Activated B cell treated with CpG ODN at 0.5 μM for 24 hours (primary cell): ENCODE measurements at regions not wholly inside any gene's neighbourhood (a gene's known extent, or its start where the extent isn't known, plus 50 kb on each side); places are given as distances from the start of the nearest gene placed in this dataset.

Experiments used
- ATAC-seq: fragments of 200-7000 bp; cut with Tn5 transposase; one replicate; pipeline ENCODE4 v1.10.0; 2021; ENCODE audit warnings: low read depth, mild to moderate bottlenecking, moderate library complexity
- CTCF ChIA-PET: fragments of 350-600 bp; sonication (Branson Sonifier 250); formaldehyde crosslinking; loops from one replicate; lab custom pipeline; 2021; ENCODE audit warnings: antibody characterized with exemption; lab: Charles Lee
- POLR2A ChIA-PET: fragments of 350-600 bp; sonication (Branson Sonifier 250); formaldehyde crosslinking; loops from one replicate; lab custom pipeline; 2021; ENCODE audit warnings: antibody characterized with exemption; lab: Charles Lee
- DNase-seq: peaks from one replicate; pipeline ENCODE4 v3.0.0; 2022
- H3K27ac Mint-ChIP-seq: one replicate; pipeline ENCODE4 v1.8.0; 2020; ENCODE audit warnings: mixed read lengths
- H3K27me3 Mint-ChIP-seq: one replicate; pipeline ENCODE4 v1.8.0; 2021; ENCODE audit warnings: mixed read lengths
- H3K36me3 Mint-ChIP-seq: one replicate; pipeline ENCODE4 v1.8.0; 2021; ENCODE audit warnings: low read depth, mixed read lengths
- H3K4me1 Mint-ChIP-seq: one replicate; pipeline ENCODE4 v1.8.0; 2021; ENCODE audit warnings: mixed read lengths
- H3K4me3 Mint-ChIP-seq: one replicate; pipeline ENCODE4 v1.8.0; 2020; ENCODE audit warnings: mild to moderate bottlenecking, mixed read lengths
- H3K9me3 Mint-ChIP-seq: one replicate; pipeline ENCODE4 v1.8.0; 2020; ENCODE audit warnings: mixed read lengths
- intact Hi-C: fragments of 100-400 bp; cut with micrococcal nuclease; formaldehyde crosslinking; loops from one replicate; pipeline ENCODE4 v1.15.1; 2024
- TF ChIP-seq, protein P1 (sequence below): fragments of 200-600 bp; IDR thresholded peaks from one replicate; pipeline ENCODE4 v1.8.0; 2022; ENCODE audit warnings: antibody characterized with exemption, mild to moderate bottlenecking

GRCh38 chr17:51563961-51564360 lies 303.6 kb downstream of the UTP18 start:
- Mint-ChIP-seq H3K27me3 (peaks cover 10% of the 10 kb centered on the region), H3K36me3 (no peaks in the 10 kb centered on the region), H3K4me3 (no peak overlapping the region), H3K4me1 (no peaks in the 10 kb centered on the region), H3K27ac (no peak overlapping the region), H3K9me3 (no peaks in the 10 kb centered on the region)
- intact Hi-C loops: no loop called here
- ChIA-PET POLR2A (no interaction called here), CTCF (no interaction called here)
- DNase-seq: no peak
- ATAC-seq: no peak
- TF ChIP-seq, protein P1, sequence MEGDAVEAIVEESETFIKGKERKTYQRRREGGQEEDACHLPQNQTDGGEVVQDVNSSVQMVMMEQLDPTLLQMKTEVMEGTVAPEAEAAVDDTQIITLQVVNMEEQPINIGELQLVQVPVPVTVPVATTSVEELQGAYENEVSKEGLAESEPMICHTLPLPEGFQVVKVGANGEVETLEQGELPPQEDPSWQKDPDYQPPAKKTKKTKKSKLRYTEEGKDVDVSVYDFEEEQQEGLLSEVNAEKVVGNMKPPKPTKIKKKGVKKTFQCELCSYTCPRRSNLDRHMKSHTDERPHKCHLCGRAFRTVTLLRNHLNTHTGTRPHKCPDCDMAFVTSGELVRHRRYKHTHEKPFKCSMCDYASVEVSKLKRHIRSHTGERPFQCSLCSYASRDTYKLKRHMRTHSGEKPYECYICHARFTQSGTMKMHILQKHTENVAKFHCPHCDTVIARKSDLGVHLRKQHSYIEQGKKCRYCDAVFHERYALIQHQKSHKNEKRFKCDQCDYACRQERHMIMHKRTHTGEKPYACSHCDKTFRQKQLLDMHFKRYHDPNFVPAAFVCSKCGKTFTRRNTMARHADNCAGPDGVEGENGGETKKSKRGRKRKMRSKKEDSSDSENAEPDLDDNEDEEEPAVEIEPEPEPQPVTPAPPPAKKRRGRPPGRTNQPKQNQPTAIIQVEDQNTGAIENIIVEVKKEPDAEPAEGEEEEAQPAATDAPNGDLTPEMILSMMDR: no peak

DNA sequence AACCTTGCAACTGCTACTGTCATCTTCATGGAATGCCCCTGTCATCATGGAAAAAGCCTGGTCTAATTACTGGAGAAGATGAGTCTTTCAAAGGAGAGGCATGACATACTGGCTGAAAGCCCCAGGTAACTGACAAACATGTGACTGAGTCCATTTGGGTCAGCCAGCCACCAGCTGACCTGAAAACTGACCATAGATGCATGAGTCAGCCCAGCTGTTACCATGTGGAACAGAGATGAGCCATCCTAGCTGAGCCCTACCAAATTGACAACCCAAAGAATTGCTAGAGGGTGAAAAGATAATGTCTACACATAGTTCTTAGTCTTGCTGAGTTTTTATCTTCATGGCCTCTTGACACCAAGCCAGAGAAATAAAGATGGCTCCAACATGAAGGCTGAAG lies 311.8 kb downstream of the UTP18 start:
- intact Hi-C loops: no loop called here

More for the DNA sequence above, 311.8 kb downstream of the UTP18 start:
- CTCF ChIA-PET: no interaction called here
- Mint-ChIP-seq H3K9me3 (no peaks in the 10 kb centered on the region), H3K27ac (no peak overlapping the region), H3K4me3 (no peak overlapping the region), H3K36me3 (no peaks in the 10 kb centered on the region), H3K27me3 (peaks cover 2% of the 10 kb centered on the region), H3K4me1 (no peaks in the 10 kb centered on the region)
- POLR2A ChIA-PET: no interaction called here
- ATAC-seq (no peak), DNase-seq (no peak)
- TF ChIP-seq, protein P1: no peak
